ENCODE measurements at regions not wholly inside any gene's neighbourhood (a gene's known extent, or its start where the extent isn't known, plus 50 kb on each side); places are given as distances from the start of the nearest gene placed in this dataset.

DNA sequence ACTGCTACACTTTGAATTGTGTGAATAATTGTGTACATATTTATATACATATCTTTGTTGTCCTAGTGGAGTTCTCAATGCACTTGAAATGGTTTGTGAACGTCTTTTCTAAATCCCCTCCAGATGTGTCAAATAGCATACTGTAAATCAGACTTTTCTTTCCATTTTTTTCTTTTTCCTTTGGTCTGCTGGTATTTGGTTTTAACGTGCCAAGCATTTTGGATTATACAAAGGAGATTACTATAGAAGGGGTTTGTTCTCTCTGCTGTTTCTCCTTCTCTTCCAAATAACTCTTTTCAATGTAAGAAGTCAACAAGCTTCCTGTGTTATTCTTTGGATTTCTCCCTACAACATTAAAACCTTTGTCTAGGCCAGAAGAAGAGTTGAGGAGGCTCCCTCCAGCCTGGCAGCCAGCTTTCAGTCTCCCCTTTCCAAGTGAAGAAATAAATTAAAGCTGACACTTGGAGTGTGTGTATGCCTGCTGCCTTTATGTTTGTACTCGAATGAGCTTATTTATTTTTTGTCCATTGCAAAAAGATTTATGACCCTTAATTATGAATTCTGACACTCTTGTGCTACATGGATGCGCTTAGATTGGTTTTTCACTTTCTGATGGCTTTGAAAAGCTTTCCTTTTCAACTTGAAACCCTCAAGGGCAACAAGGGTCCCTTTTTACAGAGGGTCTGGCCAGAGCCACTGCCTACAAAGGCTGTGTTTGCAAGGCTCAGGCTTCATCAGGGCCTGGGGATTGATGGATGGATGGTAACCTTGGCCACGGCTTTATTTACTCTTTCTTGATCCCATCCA lies 107.8 kb downstream of the RAB18 start:
- no peak overlapping the region for H2BK15ac ChIP-seq (ENCODE audit: low read depth, poor library complexity, severe bottlenecking)
- H2AFZ ChIP-seq (ENCODE audit: low read depth, low read length), result no peak overlapping the region
- no peak overlapping the region for H2BK120ac ChIP-seq (ENCODE audit: low read depth, low read length)
- no peaks in the 10 kb centered on the region for H3K79me1 ChIP-seq (replicated peaks; ENCODE audit: low read length, poor library complexity, severe bottlenecking)
- no peak overlapping the region for H4K8ac ChIP-seq (ENCODE audit: low read length)
- H3K27ac ChIP-seq (ENCODE audit: low read length, poor library complexity, severe bottlenecking), result no peak overlapping the region
- peaks cover 3% of the 10 kb centered on the region for H3K4me1 ChIP-seq (ENCODE audit: control insufficient read depth, insufficient read depth, low read depth, low read length)
- no peaks in the 10 kb centered on the region for H3K9me3 ChIP-seq (ENCODE audit: control insufficient read depth, low read length)
- H2BK5ac ChIP-seq (ENCODE audit: low read depth, low read length, poor library complexity, severe bottlenecking), result no peak overlapping the region
- H3K18ac ChIP-seq (ENCODE audit: low read depth in 1 of 2, low read length in 2 of 2), result no peak overlapping the region
- no peak overlapping the region for H4K91ac ChIP-seq (ENCODE audit: low read length)
- no peak overlapping the region for H3K23ac ChIP-seq (ENCODE audit: low read length in 2 of 2)
- H3K4me2 ChIP-seq (ENCODE audit: low read length, poor library complexity, severe bottlenecking), result no peak overlapping the region
- no peak overlapping the region for H2BK12ac ChIP-seq (ENCODE audit: low read length in 2 of 2)
- H3K14ac ChIP-seq (ENCODE audit: low read length in 2 of 2), result no peak overlapping the region
- H3K27me3 ChIP-seq (ENCODE audit: control insufficient read depth in 1 of 2, insufficient read depth in 1 of 2, low read length in 2 of 2), result peaks cover 0 to 5% of the 10 kb centered on the region in 2 experiments
- DNase-seq, result no peak
- WGBS, result 42% methylated on average over 2 of the region's 5 CpGs
- no peak overlapping the region for H2AK5ac ChIP-seq (ENCODE audit: low read length, severe bottlenecking)
- H3K4ac ChIP-seq (ENCODE audit: low read depth in 1 of 2, low read length in 2 of 2), result no peak overlapping the region
- H3K36me3 ChIP-seq (ENCODE audit: control insufficient read depth in 1 of 2, insufficient read depth in 2 of 2, low read depth in 1 of 2, low read length in 2 of 2), result no peaks in the 10 kb centered on the region
- H3K9ac ChIP-seq (ENCODE audit: low read length), result no peak overlapping the region
- no peak overlapping the region for H3K4me3 ChIP-seq (ENCODE audit: insufficient read depth in 1 of 2, low read depth in 1 of 2, low read length in 2 of 2)

DNA sequence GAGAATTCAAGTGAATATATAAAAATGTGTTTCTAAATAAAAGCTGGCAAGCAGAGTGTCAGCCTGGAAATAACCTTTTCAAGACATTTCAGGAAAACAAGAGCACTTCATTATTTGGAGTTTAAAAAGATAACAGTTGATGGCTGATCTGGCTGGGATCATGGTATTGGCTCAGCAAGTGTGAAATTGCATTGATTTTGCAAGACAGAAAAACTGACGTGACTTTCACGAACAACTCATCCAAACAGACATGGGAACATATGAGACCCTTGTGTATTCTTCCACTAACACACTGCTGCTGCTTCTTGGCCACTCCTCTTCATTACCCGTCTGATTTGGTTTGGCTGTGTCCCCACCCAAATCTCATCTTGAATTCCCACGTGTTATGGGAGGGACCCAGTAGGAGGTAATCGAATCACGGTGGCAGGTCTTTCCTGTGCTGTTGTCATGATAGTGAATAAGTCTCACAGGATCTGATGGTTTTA lies 108.5 kb downstream of the RAB18 start:
- Histone ChIP-seq H2AK5ac (ENCODE audit: low read length, severe bottlenecking) (no peak overlapping the region), H3K14ac (ENCODE audit: low read length in 2 of 2) (no peak overlapping the region), H4K8ac (ENCODE audit: low read length) (no peak overlapping the region), H3K4me3 (ENCODE audit: insufficient read depth in 1 of 2, low read depth in 1 of 2, low read length in 2 of 2) (no peak overlapping the region), H3K4me2 (ENCODE audit: low read length, poor library complexity, severe bottlenecking) (no peak overlapping the region), H3K9me3 (ENCODE audit: control insufficient read depth, low read length) (no peaks in the 10 kb centered on the region), H2BK12ac (ENCODE audit: low read length in 2 of 2) (no peak overlapping the region), H2BK5ac (ENCODE audit: low read depth, low read length, poor library complexity, severe bottlenecking) (no peak overlapping the region), H3K18ac (ENCODE audit: low read depth in 1 of 2, low read length in 2 of 2) (no peak overlapping the region), H2BK15ac (ENCODE audit: low read depth, poor library complexity, severe bottlenecking) (no peak overlapping the region), H3K36me3 (ENCODE audit: control insufficient read depth in 1 of 2, insufficient read depth in 2 of 2, low read depth in 1 of 2, low read length in 2 of 2) (no peaks in the 10 kb centered on the region), H3K4me1 (ENCODE audit: control insufficient read depth, insufficient read depth, low read depth, low read length) (peaks cover 3% of the 10 kb centered on the region), H2AFZ (ENCODE audit: low read depth, low read length) (no peak overlapping the region), H3K23ac (ENCODE audit: low read length in 2 of 2) (no peak overlapping the region), H4K91ac (ENCODE audit: low read length) (no peak overlapping the region), H3K79me1 (replicated peaks; ENCODE audit: low read length, poor library complexity, severe bottlenecking) (no peaks in the 10 kb centered on the region), H2BK120ac (ENCODE audit: low read depth, low read length) (no peak overlapping the region), H3K27ac (ENCODE audit: low read length, poor library complexity, severe bottlenecking) (no peak overlapping the region), H3K9ac (ENCODE audit: low read length) (no peak overlapping the region), H3K4ac (ENCODE audit: low read depth in 1 of 2, low read length in 2 of 2) (no peak overlapping the region), H3K27me3 (ENCODE audit: control insufficient read depth in 1 of 2, insufficient read depth in 1 of 2, low read length in 2 of 2) (peaks cover 0 to 5% of the 10 kb centered on the region in 2 experiments)
- 91% methylated on average over 6 of the region's 6 CpGs for WGBS
- DNase-seq, result no peak

DNA sequence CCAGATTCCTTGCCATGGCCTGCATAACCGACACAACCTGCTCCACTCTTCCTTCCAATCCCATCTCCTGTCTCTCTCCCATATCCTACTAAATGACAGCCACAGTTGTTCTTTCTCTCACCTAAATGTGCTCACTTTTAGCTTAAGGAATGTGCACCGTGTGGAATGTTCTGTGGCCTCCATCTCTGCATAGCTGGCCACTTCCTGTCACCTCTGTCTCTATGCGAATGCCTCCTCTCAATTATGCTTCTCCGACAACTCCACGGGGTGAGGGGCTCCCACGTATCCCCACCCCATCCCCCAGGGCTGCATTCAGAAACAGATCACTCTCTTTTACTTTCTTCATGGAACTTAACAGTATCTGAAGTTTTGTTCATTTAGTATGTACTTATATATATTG lies 110.7 kb downstream of the RAB18 start:
- Histone ChIP-seq H2BK15ac (ENCODE audit: low read depth, poor library complexity, severe bottlenecking) (no peak overlapping the region), H2BK12ac (ENCODE audit: low read length in 2 of 2) (no peak overlapping the region), H3K18ac (ENCODE audit: low read depth in 1 of 2, low read length in 2 of 2) (no peak overlapping the region), H3K23ac (ENCODE audit: low read length in 2 of 2) (no peak overlapping the region), H3K9me3 (ENCODE audit: control insufficient read depth, low read length) (no peaks in the 10 kb centered on the region), H3K4me3 (ENCODE audit: insufficient read depth in 1 of 2, low read depth in 1 of 2, low read length in 2 of 2) (no peak overlapping the region), H3K4me2 (ENCODE audit: low read length, poor library complexity, severe bottlenecking) (no peak overlapping the region), H4K8ac (ENCODE audit: low read length) (no peak overlapping the region), H4K91ac (ENCODE audit: low read length) (no peak overlapping the region), H2AFZ (ENCODE audit: low read depth, low read length) (no peak overlapping the region), H2BK5ac (ENCODE audit: low read depth, low read length, poor library complexity, severe bottlenecking) (no peak overlapping the region), H3K79me1 (replicated peaks; ENCODE audit: low read length, poor library complexity, severe bottlenecking) (no peaks in the 10 kb centered on the region), H2BK120ac (ENCODE audit: low read depth, low read length) (no peak overlapping the region), H3K36me3 (ENCODE audit: control insufficient read depth in 1 of 2, insufficient read depth in 2 of 2, low read depth in 1 of 2, low read length in 2 of 2) (no peaks in the 10 kb centered on the region), H3K9ac (ENCODE audit: low read length) (no peak overlapping the region), H3K4ac (ENCODE audit: low read depth in 1 of 2, low read length in 2 of 2) (no peak overlapping the region), H3K4me1 (ENCODE audit: control insufficient read depth, insufficient read depth, low read depth, low read length) (peaks cover 3% of the 10 kb centered on the region), H2AK5ac (ENCODE audit: low read length, severe bottlenecking) (no peak overlapping the region), H3K14ac (ENCODE audit: low read length in 2 of 2) (no peak overlapping the region), H3K27me3 (ENCODE audit: control insufficient read depth in 1 of 2, insufficient read depth in 1 of 2, low read length in 2 of 2) (peaks cover 0 to 8% of the 10 kb centered on the region in 2 experiments), H3K27ac (ENCODE audit: low read length, poor library complexity, severe bottlenecking) (no peak overlapping the region)
- 38% methylated on average over 6 of the region's 6 CpGs for whole genome bisulfite sequencing
- no peak for DNase-seq

DNA sequence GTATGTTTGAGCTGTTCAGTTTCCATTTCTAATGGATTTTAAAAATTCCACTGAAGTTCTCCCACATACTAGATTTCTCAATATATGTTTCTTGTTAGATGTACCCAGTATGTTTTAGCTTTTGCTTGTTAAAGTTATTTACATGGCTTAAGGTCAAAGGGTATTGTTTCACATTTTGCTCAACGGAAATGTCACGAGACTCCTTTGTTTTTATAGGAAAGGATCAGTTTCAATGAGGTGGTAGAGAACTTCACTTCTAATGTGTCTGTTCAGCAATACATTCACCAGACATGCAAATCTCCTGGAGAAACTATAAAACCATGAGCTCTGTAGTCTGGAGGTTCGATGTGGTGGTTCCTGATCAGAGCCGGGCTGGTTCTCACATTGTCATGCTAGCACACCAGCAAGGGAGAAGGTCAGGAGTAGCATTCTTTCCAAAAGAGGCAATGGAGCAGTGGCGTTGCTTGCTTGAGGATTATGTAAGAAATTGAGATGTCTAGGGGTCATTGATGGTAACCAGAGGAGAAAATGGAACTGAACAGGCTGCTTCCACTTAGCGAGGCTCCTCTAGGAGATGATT lies 114.0 kb downstream of the RAB18 start:
- Histone ChIP-seq H3K27me3 (ENCODE audit: control insufficient read depth in 1 of 2, insufficient read depth in 1 of 2, low read length in 2 of 2) (peaks cover 0 to 8% of the 10 kb centered on the region in 2 experiments), H2BK12ac (ENCODE audit: low read length in 2 of 2) (no peak overlapping the region), H3K79me1 (replicated peaks; ENCODE audit: low read length, poor library complexity, severe bottlenecking) (no peaks in the 10 kb centered on the region), H3K9me3 (ENCODE audit: control insufficient read depth, low read length) (no peaks in the 10 kb centered on the region), H2BK15ac (ENCODE audit: low read depth, poor library complexity, severe bottlenecking) (no peak overlapping the region), H3K23ac (ENCODE audit: low read length in 2 of 2) (no peak overlapping the region), H3K14ac (ENCODE audit: low read length in 2 of 2) (no peak overlapping the region), H2AK5ac (ENCODE audit: low read length, severe bottlenecking) (no peak overlapping the region), H4K91ac (ENCODE audit: low read length) (no peak overlapping the region), H2BK120ac (ENCODE audit: low read depth, low read length) (no peak overlapping the region), H2BK5ac (ENCODE audit: low read depth, low read length, poor library complexity, severe bottlenecking) (no peak overlapping the region), H2AFZ (ENCODE audit: low read depth, low read length) (no peak overlapping the region), H3K36me3 (ENCODE audit: control insufficient read depth in 1 of 2, insufficient read depth in 2 of 2, low read depth in 1 of 2, low read length in 2 of 2) (no peaks in the 10 kb centered on the region), H3K9ac (ENCODE audit: low read length) (no peak overlapping the region), H3K4me3 (ENCODE audit: insufficient read depth in 1 of 2, low read depth in 1 of 2, low read length in 2 of 2) (no peak overlapping the region), H3K18ac (ENCODE audit: low read depth in 1 of 2, low read length in 2 of 2) (no peak overlapping the region), H3K4me2 (ENCODE audit: low read length, poor library complexity, severe bottlenecking) (no peak overlapping the region), H3K4me1 (ENCODE audit: control insufficient read depth, insufficient read depth, low read depth, low read length) (peaks cover 7% of the 10 kb centered on the region), H3K27ac (ENCODE audit: low read length, poor library complexity, severe bottlenecking) (no peak overlapping the region), H3K4ac (ENCODE audit: low read depth in 1 of 2, low read length in 2 of 2) (no peak overlapping the region), H4K8ac (ENCODE audit: low read length) (no peak overlapping the region)
- 63% methylated on average over 4 of the region's 6 CpGs for WGBS
- no peak for DNase-seq
